Ureter (tissue), 1 donor: ENCODE measurements at regions not wholly inside any gene's neighbourhood (a gene's known extent, or its start where the extent isn't known, plus 50 kb on each side); places are given as distances from the start of the nearest gene placed in this dataset.

Source experiments
- DNase-seq: peaks from one replicate; pipeline ENCODE4 v3.0.0-alpha.2; 2020; ENCODE audit warnings: low spot score
- donor health status: DM: yes; HTN: yes; CAD: no.

GRCh38 chr1:232207073-232207866, 422.7 kb downstream of the SIPA1L2 start:
- DNase-seq, result no peak

- no peak for DNase-seq
Observed at GRCh38 chr1:232204269-232204668, 425.7 kb downstream of the SIPA1L2 start.

- DNase-seq, result no peak
Observed at GRCh38 chr1:232201024-232201423, 428.9 kb downstream of the SIPA1L2 start.

DNA sequence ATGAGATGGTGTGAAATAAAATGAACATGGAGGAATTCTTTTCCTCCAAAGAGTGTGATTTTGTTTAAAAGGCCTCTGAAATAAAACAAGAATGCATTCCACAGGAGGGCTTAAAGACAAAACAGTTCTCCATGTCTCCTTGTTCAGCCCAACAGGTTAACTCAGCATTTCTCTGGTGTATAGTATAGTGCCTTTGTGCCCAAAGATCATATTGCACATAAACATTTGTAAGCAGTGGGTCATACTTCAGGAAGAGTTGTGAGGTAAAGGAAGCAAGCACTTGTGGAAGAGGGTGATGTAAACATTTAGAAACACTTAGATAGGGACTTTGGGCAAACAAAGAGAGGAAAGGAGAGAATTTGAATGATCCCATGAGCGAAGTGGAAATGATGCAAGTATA, 433.9 kb downstream of the SIPA1L2 start:
- DNase-seq, result no peak

DNA sequence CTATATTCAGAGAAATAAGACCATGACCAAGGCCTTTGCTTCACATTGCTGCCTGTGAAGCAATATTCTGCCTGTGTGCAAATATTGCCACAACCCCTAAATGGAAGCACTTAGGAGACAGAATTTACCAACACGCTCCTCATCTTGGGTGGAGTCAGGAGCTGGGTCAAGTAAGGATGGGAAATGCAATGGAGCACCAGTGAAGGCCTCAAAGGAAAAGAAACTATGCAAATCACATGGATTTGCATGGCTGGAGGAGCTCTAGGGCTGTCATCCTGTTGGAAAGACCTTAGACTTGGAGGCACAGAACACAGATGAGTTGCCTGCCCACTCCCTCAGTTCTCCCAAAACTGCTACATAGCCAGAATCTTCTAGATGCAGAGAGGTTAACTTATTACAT, 435.5 kb downstream of the SIPA1L2 start:
- no peak for DNase-seq

DNA sequence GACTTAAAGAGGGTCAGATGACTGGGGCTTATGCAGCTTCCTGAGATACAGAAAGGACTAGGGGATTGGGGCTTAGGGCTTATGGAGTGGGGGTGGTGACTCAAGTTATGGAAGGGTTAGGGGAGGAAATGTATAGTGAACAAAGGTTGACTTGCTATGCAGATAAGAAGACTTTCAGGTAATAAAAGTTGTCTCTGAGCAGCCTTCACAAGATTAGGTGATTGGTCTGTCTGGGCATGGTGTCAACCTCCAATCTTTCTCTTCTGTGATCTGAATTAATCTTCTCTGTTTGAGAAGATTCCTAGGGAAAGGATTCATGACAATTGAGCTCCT, 436.5 kb downstream of the SIPA1L2 start:
- no peak for DNase-seq

DNA sequence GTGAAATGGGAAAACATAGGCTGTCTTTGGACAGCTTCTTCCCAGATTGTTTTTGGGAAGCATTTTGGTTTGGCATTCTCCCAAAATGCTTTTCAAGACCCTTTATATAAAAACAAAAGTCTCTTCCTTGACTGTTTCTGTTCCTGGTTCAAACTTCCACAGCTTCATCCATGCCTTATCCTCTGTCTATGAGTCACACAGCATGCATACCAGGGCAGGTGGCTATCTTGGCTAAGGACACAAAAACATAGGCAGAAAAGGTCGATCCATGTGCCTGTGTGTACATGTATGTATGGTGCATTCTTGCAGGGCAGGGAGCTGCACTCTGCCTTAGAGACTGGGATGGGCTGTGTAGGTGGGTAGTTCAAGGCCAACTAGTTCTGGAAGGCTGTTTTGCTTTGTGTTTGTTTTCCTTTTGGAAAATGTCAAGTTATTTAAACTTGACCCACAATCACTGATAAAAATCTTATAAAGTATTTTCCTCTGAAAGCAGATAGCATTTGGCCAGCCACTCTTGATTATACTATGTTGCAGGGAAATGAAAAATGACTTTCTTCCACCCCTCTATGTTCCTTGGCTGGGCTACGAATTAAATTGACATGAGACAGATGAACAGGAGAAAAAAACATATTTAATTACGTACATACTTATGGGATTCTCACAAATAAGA, 437.0 kb downstream of the SIPA1L2 start:
- DNase-seq, result no peak

DNA sequence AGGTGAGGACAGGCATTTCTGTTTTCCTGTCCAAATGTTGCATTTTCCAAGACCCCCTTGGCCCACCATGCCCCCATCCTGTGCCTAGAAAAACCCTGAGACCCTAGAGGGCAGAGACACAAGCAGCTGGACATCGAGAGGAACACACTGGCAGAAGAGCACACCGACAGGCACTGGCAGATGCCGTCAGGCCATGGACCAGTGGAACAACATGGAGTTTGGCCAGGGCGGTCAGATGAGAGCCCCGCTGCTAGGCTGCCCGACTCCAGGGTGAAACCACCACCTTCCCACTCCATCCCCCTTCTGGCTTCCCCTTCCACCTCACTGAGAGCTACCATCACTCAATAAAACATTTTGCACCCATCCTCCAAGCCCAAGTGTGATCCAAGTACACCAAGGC, 438.4 kb downstream of the SIPA1L2 start:
- DNase-seq, result no peak

DNA sequence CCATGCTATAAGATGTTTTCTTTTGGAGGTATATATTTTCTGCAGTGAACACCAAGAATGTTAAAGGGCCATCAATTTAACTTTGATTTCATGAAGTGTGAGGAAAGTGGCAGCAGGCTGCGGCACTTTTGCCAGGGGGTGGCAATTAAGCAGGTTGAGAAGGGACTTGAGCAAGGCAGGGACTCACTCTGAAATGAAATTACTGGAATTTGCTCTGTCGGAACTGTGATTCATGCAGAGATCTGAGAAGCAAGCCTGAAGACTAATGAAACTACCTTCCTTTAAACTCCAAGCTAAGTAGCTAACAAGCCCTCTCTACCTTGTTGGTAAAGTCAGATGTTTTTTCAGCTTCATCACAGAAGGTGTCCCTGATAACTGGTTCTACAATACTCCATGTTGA, 441.6 kb downstream of the SIPA1L2 start:
- no peak for DNase-seq

DNA sequence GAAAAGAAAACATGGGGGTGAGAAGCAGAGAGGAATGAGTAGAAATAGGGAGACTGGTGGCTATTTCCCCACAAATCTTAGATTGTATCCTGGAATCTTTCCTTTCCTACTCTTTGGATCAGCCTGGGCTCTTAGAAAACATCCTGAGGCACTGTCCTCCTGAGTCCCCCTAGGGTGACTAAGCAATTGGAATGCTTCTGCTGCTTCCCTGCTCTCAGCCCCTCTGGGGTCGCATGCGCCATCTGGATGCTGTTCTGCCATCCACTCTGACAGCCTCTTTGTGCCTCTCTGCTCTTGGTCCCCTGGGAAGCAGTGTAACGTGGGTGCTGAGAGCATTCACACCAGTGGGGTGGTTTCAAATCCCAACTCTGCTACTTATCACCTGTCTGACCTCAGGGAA, 443.0 kb downstream of the SIPA1L2 start:
- no peak for DNase-seq

DNA sequence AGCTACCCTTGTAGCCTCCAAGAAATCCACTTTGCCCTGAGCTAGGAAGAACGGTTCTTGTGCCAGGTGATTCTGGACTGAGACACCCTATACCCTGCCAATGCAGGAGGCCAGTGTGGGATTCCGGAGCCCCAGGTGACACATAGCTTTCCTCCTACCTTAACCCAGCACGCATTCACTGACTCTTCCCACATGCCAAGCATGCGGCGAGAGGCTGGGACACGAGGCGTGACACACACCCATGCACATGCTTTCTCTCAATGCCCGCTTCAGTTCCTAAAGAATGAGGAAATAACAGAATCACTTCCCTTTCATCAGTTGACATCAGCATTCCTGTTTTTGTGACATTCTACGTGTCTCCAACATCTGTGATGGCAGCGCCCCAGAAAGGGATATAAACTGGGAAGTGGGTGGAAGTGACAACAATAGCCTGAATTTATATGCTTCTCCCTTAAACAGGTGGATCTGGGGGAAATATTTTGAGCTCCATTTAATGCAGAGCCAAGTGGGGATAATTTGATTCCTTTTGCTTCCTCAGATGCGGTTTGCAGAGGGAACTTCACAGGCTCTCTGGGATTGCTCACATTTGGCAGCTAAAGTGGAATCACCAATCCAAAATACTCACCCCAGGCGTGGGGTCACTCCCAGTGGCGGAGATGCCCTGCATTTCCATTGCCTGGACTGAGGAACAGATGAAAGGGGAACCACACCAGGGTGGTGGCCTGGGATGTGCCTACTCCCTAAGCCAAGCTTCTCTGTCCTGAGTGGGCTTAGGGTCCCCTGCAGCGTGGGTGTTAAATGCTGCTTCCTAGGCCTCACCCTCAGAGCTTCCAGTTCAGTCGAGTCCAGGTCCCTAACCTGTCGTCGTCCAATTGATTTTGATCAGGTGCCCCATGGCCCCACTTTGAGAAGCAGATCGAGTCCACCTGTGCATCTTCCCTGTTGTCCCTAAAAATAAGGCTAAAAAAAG, 445.1 kb downstream of the SIPA1L2 start:
- no peak for DNase-seq

- no peak for DNase-seq
Observed at GRCh38 chr1:232183802-232184201, 446.1 kb downstream of the SIPA1L2 start.

DNA sequence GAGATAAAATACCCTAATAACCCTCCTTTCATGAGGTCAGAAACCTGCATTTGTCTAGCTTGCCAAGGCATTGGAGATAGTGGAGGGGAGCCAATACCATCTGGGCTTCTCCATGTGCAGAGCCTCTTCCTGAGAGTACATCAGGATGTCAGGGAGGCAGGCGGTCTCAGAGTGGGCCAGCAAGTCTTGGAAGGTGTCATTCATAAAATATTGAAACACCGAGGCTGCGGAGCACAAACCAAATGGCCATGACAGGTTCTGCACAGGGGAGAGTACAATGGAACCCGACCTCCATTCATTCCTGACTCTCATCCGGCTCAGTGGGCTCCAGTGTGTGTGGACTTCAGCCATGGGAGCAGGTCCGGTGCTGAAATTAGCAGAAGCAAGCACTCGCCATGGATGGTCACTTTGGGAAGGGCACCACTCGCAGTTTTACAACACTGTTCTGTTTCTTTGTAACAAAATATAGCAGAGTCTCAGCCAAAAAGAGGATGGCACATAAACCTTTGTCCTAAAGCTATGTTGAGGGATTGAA, 446.6 kb downstream of the SIPA1L2 start:
- no peak for DNase-seq

- DNase-seq, result no peak
Observed at GRCh38 chr1:232182236-232182635, 447.7 kb downstream of the SIPA1L2 start.

DNA sequence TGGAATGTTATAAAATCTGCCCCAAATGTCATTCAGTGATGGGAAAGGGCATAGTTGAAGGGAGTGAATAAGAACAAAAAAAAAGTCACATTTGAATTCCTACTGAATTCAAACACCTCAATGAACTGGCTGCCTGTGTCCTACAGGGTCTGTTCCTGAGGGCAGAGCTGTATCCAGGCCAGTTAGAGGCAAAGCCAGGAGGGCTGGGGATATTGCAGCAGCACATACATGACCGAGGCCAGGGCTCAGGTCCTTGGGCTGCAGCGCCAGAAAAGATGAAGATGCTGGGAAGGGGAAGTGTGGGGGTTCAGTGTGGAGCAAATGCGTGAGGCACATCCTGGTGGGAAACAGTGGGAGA, 449.2 kb downstream of the SIPA1L2 start:
- DNase-seq, result no peak

DNA sequence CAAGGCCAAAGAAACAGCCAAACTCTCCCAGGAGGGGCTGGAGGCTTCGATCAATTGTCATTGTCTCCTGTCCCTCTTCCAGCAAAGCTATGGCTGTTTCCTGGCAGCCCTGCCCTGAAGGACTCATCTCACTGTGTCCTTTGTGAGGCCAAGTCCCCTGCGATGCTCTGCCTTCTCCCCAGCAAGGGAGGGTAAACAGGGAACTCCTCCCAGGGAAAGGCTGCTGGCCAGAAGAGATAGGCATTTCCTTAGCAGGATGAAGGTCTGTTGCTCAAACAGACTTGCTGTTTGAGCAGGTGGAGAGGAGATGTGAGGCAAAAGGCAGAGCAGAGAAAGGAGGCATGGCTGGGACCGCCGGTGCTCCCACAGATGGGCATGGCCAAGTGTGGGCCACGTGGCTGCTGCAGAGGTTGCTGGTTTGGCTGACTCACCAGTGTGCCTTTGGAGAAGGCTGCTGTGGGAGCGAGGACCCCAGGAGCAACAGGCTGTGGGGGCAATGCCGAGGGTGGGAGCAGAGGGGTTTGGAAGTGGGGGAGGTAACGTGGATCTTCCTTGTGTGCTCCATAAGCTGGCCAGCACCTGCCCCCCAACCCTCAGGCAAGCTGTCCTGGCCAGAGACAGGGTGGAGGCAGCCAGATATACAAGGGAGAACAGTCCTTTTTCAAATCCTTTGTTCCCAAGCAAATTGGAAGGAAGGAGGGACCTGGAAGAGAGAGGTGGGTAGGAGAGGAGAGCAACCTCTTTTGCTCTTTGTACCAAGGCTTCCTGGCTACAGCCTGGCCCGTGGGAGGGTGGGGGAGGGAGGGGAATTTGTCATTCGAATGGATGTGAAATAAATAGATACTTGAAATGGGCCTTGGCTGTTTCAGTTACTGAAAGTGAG, 449.8 kb downstream of the SIPA1L2 start:
- no peak for DNase-seq

DNA sequence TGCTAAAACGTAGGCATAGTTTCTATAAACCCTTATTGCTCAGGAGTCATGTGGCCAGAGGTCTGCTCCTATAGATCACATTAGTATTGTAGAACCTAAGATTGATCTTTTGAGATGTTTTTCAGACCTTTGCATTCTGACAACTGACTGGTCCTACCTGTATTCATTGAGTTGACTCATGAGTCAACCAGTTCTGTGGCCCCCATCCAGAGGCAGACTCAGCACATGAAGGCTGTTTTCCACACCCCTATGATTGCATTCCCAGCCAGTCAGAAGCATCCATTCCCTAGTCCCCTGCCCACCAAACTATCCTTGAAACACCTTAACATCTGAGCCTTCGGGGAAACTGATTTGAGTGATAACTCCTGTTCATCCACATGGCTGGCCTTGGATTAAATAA, 451.7 kb downstream of the SIPA1L2 start:
- DNase-seq, result no peak

DNA sequence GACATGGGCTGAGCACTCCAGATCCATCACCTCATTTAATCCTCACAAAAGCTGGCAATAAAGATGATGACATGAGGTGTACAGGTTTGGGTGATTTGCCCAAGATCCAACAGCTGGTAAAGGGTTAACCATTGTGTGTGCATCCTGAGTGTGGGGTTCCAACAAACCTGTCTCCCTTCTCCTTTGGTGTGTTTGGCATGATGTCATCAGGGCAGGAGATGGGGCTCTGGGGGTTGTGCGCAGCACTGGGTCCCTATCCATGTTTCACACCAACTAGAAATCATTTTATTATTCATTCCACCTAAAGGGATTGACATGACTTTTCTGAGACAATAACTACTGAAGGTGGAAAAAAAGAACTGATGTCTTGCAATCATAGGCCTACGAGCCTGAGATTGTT, 452.5 kb downstream of the SIPA1L2 start:
- no peak for DNase-seq

GRCh38 chr1:232176222-232176621, 453.7 kb downstream of the SIPA1L2 start:
- DNase-seq, result no peak

GRCh38 chr1:232174306-232174705, 455.6 kb downstream of the SIPA1L2 start:
- DNase-seq, result no peak

GRCh38 chr1:232172563-232172962, 457.4 kb downstream of the SIPA1L2 start:
- DNase-seq, result no peak
